ENCODE measurements at regions not wholly inside any gene's neighbourhood (a gene's known extent, or its start where the extent isn't known, plus 50 kb on each side); places are given as distances from the start of the nearest gene placed in this dataset.

DNA sequence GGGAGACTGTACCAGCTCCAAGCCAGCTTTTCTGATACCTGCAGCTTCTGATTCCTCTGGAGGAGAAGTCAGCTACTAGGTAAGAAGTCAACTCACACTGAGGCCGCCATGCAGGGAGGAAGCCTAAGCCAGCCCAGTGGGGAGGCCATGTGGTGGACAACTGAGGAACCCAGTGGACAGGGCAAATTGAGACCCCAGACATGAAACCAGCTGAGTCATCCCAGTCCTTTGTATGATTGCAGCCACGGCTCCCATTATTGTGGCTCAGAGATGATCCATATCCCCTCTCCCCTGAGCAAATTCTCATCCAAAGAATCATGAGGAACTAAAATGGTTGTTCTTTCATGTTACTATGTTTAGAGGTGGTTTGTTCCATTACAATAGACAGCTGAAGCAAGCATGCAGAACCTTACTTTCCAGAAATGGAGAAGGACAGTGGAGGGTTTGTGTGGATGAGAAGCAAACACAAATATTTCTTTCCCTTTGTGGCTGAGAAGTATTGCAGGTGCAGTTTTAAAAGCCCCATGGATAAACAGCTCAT is 1147.3 kb upstream of the TMEM132C start:
- no peak for TF ChIP-seq FOXM1 (IDR thresholded peaks at IDR 0.05; ENCODE audit: borderline replicate concordance, low read depth)
- TF ChIP-seq YY1 (IDR thresholded peaks at IDR 0.05; ENCODE audit: low read depth), result no peak
- TF ChIP-seq EP300 (IDR thresholded peaks at IDR 0.05; ENCODE audit: borderline replicate concordance), result no peak
